HG02938 (cell line): ENCODE measurements at regions not wholly inside any gene's neighbourhood (a gene's known extent, or its start where the extent isn't known, plus 50 kb on each side); places are given as distances from the start of the nearest gene placed in this dataset.

Experiments used
- ATAC-seq: cut with Tn5 transposase; IDR thresholded peaks from one replicate; pipeline ENCODE4 v1.9.1; 2021; ENCODE audit warnings: mild to moderate bottlenecking, moderate library complexity; ENCODE audit not compliant: unreplicated experiment

- ATAC-seq: no peak
Observed at GRCh38 chr6:105966481-105966880, 119.7 kb upstream of the PRDM1 start.

DNA sequence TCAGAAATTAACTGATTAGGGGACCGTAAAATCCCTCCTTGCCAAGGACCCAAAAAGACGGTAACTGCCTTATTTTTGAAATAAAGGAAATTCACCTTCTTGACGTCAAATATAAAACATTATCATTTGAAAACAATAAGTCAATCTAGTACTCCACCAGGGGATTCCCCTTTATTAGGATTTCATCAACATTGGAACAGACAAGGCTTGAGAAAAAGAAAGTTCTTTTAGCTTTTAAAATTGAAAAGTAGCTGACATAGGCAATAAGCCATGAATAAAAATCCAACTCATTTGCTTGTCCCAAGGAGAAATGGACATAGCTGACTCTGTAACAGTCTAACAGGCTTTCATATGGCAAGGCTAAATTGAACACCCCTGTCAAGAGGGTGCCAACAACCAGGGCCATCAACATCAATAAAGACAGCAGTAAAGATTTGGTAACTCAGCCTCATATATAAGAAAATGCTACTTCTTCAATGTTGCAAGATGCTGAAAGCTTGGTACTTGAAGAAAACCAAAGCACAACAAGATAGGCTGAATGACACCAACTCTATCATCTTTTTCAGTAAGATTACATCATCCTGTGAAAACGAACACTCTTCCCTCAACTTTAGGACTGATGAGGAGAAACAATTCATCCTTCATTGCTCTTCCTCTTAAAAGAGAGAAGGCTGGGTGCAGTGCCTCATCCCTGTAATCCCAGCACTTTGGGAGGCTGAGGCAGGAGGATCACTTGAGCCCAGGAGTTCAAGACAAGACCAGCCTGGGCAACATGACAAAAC, 121.0 kb upstream of the PRDM1 start:
- ATAC-seq: no peak

GRCh38 chr6:105954148-105954547, 132.0 kb upstream of the PRDM1 start:
- no peak for ATAC-seq

- no peak for ATAC-seq
Observed at GRCh38 chr6:105952772-105953690, 133.1 kb upstream of the PRDM1 start.

DNA sequence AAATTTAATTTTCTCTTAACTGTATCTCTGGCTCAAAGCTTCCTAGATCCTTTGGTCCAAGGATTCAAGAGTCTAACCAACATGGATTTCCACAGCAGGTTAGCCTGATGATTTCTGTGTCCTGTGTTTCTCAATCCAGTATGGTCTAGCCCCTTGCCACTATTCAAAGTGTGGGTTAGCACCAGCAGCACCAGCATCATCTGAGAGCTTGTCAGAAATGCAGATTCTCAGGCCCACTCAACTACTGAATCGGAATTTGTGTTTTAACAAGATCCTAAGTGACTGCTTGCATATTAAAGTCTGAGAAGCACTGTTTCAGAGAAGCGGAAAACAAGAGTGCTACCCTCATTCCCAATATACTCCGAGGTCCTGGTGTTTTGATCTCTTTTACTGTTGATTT, 133.8 kb upstream of the PRDM1 start:
- ATAC-seq: no peak

GRCh38 chr6:105951322-105951721, 134.8 kb upstream of the PRDM1 start:
- no peak for ATAC-seq

GRCh38 chr6:105949869-105950268, 136.3 kb upstream of the PRDM1 start:
- no peak for ATAC-seq

DNA sequence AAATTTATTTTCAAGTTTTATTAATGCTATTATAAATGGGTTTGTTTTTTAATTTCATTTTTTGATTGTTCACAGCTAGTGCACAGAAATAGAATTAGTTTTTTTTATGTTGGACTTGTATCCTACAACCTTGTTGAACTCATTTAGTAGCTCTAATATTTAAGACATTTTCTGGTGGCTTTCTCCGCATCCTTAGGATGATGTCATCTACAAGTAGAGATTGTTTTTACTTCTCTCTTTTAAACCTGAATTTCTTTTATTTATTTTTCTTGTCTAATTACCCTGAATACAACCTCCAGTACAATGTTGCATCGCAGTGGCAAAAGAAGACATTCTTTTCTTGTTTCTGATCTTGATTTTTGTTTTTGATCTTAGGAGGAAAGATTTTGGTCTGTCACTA, 142.6 kb upstream of the PRDM1 start:
- no peak for ATAC-seq

GRCh38 chr6:105941621-105942412, 144.3 kb upstream of the PRDM1 start:
- ATAC-seq: no peak

DNA sequence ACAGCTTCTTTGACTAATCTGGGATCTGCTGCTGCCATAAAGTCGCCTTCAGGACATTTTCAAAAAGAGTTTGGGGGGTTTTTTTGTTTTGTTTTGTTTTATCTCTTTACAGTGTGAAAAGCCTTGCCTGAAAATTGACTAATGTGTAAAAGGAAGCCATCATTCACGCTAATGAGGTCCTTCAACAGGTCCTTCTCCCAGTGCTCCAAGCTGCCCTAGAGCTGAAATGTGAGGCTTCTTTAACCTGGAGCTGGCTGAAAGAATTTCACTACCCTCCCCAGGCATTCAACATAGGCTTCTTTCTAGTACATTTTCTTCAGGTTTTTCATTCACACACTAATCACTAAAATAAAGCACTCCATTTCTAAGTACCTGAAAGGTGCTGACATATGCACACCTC, 145.1 kb upstream of the PRDM1 start:
- ATAC-seq: no peak

- no peak for ATAC-seq
Observed at GRCh38 chr6:105936972-105937371, 149.2 kb upstream of the PRDM1 start.

DNA sequence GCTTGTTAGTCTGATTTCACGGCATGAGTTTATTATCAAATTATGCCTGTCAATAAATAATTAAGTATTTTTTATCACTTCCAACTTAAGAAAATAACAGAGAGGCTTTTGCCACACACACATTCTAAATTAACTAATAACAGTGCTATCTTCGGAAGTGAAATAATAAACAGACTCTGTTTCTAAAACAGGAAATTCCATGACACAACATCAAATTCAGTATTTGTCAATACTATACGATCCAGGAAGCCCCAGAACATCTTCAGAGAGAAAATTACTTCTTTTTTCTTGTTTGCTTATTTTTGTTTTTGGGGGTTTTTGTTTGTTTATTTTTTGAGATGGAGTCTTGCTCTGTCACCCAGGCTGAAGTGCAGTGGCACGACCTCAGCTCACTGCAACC, 150.7 kb upstream of the PRDM1 start:
- ATAC-seq: no peak

DNA sequence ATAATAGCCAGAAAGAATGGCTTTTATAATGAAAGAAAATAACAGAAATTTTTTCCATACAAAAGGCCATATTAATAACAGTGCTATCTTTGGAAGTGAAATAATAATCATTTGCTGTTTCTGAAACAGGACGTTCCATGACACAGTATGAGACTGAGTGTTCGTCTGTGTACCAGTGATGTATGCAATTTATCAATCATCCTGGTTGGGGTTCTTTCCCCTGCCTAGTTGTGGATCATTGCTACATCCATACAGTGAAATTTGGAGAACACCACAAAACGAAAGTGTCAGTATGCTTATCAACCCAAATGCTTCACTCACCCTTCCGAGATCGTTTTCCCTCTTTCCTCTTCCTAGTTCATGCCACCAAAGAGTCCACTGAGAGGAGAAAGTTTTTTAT, 151.4 kb upstream of the PRDM1 start:
- ATAC-seq: no peak

DNA sequence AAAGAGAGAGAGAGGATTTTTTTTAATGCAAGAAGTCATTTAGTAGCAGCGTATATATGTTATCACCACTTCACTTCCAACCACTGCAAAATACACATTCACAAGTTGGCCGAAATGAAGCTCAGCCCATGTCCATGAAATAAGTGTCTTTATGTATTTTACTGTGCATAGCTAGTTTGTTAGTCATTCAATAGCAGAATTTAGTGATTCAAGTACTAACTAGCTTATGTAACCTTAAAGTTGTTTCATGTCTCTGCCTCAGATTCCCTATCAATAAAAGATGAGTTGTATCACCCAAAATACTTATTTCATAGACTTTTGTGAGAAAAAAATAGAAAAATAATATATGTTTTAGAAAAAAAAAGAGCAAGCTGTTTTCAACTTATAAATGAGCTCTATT, 153.7 kb upstream of the PRDM1 start:
- ATAC-seq: no peak

DNA sequence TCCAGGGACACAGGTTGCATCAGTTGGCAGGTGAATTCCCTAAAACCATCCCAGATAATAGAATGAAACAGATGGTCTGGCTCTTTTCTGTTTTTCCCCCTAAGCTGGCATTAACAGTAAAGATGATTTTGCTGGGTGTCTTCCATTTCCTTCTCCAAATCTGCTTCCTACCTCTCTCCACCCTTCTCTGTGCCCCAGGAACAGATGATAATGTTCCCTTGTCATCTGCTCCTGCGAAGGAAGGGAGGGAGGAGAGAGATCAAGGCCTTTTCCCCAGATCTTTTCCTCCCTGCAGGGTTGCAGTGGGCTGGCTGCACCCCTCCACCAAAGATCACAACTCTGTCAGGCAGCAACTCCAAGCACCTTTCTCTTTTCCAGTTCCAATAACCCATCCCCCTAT, 156.5 kb upstream of the PRDM1 start:
- no peak for ATAC-seq

GRCh38 chr6:105926318-105926717, 159.8 kb upstream of the PRDM1 start:
- ATAC-seq: no peak

DNA sequence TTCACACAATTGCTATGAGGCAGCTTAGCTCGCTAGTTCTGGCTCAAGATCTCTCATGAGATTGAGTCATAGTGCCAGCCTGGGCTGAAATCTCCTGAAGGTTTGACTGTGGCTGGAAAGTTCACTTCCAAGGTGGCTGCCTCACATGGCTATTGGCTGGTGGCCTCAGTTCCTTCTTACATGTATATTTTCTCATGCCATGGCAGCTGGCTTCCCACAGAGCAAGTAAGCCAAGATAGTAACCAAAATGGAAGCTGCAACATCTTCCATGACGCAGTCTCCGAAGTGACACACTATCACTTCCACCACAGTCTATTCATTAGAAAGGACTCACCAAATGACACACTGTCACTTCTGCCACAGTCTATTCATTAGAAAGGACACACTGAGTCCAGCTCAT, 160.4 kb upstream of the PRDM1 start:
- ATAC-seq: no peak

DNA sequence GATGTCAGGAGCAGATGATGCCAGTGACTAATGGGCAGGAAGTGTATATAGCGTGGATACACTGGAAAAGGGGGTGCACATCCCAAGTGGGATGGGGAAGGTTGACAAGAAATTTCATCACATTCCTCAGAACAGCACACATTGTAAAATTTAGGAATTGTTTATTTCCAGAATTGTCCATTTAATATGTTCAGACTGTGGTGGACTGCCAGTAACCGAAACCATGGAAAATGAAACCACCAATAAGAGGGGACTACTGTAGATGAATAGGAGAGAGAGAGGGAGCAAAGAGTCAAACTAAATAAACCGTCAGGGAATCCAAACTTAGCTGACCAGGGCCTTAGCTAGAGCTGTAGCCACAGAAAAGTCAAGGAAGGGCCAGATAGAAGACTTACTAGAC, 164.4 kb upstream of the PRDM1 start:
- ATAC-seq: no peak

GRCh38 chr6:105920071-105920470, 166.1 kb upstream of the PRDM1 start:
- ATAC-seq: no peak

DNA sequence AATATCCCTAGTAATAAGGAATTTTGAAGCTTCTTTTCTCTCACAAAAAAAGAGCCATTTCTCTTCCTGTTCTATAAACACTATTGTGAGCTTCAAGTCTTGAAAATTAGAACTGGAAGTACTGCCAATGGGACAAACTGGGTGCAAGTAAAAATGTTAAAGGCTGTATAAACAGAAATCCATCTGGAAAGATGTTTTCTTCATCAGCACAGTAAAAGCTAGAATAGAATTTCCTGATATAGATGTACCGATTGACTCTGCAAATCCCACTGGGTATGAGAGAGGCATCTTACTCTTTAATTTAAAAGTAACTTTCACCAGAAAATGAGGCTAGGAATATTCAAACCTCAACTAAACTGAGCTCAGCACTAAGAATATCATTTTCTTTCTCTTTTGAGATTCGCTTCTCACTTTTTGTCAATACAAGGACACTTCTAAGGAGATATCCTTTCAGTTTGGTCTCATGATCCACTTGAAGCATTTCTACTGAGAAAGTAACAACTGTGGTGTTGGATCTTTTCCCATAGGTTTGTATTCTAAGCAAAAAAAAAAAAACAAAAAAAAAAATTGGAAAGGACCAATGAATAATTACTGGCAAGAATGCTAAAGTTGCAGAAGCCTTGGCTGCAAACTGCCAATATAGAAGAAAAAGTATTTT, 169.0 kb upstream of the PRDM1 start:
- ATAC-seq: no peak

GRCh38 chr6:105911106-105911629, 175.0 kb upstream of the PRDM1 start:
- ATAC-seq: no peak
